VCaP (cell line): ENCODE measurements at regions not wholly inside any gene's neighbourhood (a gene's known extent, or its start where the extent isn't known, plus 50 kb on each side); places are given as distances from the start of the nearest gene placed in this dataset.
"Not testable (repeated sequence)": the region's sequence is repeated elsewhere in the genome, so short reads cannot be mapped to it uniquely, and the experiment has no call there.

Source experiments
- H3K27ac ChIP-seq: fragments of 450-650 bp; 2 replicates; pipeline ENCODE4 v1.5.1; 2017
- CTCF ChIP-seq: fragments of 450-650 bp; conservative IDR thresholded peaks from 2 replicates; pipeline ENCODE4 v1.5.1; 2017; ENCODE audit warnings: mild to moderate bottlenecking, moderate library complexity

DNA sequence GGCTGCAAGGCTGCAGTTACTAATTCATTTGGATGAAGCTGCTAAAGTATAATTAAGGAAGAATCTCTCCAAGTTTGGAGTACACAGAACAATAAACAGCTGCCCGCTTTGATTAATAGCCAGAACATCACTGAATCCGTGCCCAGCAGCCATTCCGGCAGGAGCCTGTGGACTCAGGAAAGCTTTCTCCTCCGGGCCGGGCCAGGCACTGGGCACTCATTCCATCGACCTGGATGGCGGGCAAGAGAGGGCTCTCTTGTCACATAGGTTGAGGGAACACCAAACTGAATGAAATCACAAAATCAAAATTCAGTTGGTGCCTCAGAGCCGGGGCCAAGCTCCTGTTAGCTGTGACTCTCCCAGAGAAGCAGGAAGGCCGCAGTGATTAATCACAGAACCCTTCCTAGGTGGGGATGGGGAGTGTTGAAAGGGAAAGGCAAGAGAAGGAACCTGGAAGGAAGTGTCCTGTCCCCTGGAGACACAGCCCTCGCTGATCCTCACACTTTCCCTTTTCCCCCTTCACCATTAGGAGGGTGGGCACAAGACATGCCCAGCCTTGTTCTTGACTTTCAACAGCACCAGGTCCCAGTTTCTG is 306.7 kb downstream of the NPHP4 start:
- TF ChIP-seq CTCF: no peak
- H3K27ac ChIP-seq: no peak overlapping the region

GRCh38 chr1:5684791-5685190 is 307.4 kb downstream of the NPHP4 start:
- no peak overlapping the region for H3K27ac ChIP-seq
- no peak for TF ChIP-seq CTCF

GRCh38 chr1:5683446-5683845 is 308.8 kb downstream of the NPHP4 start:
- no peak overlapping the region for H3K27ac ChIP-seq
- TF ChIP-seq CTCF: no peak

GRCh38 chr1:5682626-5683225 is 309.5 kb downstream of the NPHP4 start:
- no peak for TF ChIP-seq CTCF
- no peak overlapping the region for H3K27ac ChIP-seq

GRCh38 chr1:5681654-5682053 is 310.6 kb downstream of the NPHP4 start:
- H3K27ac ChIP-seq: no peak overlapping the region
- no peak for TF ChIP-seq CTCF

GRCh38 chr1:5680600-5680999 is 311.6 kb downstream of the NPHP4 start:
- TF ChIP-seq CTCF: no peak
- no peak overlapping the region for H3K27ac ChIP-seq

GRCh38 chr1:5678759-5679158 is 313.5 kb downstream of the NPHP4 start:
- H3K27ac ChIP-seq: no peak overlapping the region
- TF ChIP-seq CTCF: no peak

- not testable (repeated sequence) for H3K27ac ChIP-seq
Measured at GRCh38 chr1:5672355-5672754, 319.9 kb downstream of the NPHP4 start.
